Stomach (tissue), 8 donors: ENCODE measurements at regions not wholly inside any gene's neighbourhood (a gene's known extent, or its start where the extent isn't known, plus 50 kb on each side); places are given as distances from the start of the nearest gene placed in this dataset.

Experiments used
- DNase-seq, 2 donors: peaks; one replicate each; pipeline versions ENCODE4 v3.0.0 to v3.0.0-alpha.2; 2013 to 2019
- H3K27ac ChIP-seq, 5 donors: fragments of 200-600 bp in 4 of 5; sonication (generic) in 4 of 5; one replicate each; pipeline ENCODE4 v1.5.1; 2013 to 2019; ENCODE audit warnings: mild to moderate bottlenecking in 1 of 5, moderate library complexity in 1 of 5
- H3K27me3 ChIP-seq, 3 donors: fragments of 200-600 bp; sonication (generic); one replicate each; pipeline ENCODE4 v1.5.1; 2017 to 2019; ENCODE audit warnings: mixed run types in 1 of 3
- H3K36me3 ChIP-seq, 4 donors: fragments of 200-600 bp; sonication (generic); 1 replicate in 3 of 4; 2 replicates in 1 of 4; pipeline ENCODE4 v1.5.1; 2016 to 2019
- H3K4me1 ChIP-seq, 4 donors: fragments of 200-600 bp; sonication (generic); one replicate each; pipeline ENCODE4 v1.5.1; 2016 to 2019
- H3K4me3 ChIP-seq, 4 donors: fragments of 200-600 bp; sonication (generic) in 3 of 4; one replicate each; pipeline ENCODE4 v1.5.1; 2016 to 2019; ENCODE audit warnings: mild to moderate bottlenecking in 1 of 4
- H3K9me3 ChIP-seq, 4 donors: fragments of 200-600 bp; sonication (generic); one replicate each; pipeline ENCODE4 v1.5.1; 2016 to 2019
- EP300 ChIP-seq: sonication (generic); formaldehyde crosslinking; IDR thresholded peaks from one replicate; pipeline ENCODE4 v1.6.1; 2017; ENCODE audit warnings: antibody characterized with exemption
- POLR2A ChIP-seq, 4 donors: fragments of 450-650 bp; IDR thresholded peaks; one replicate each; pipeline ENCODE4 v1.6.1; 2016; ENCODE audit warnings: antibody characterized with exemption in 4 of 4, control low read depth in 2 of 4, mild to moderate bottlenecking in 1 of 4, moderate library complexity in 1 of 4
- POLR2AphosphoS5 ChIP-seq, 3 donors: sonication (generic); formaldehyde crosslinking; IDR thresholded peaks; one replicate each; pipeline ENCODE4 v1.6.1; 2016; ENCODE audit warnings: antibody characterized with exemption in 3 of 3
- WGBS, 5 donors: extraction: QIAGEN DNeasy Blood & Tissue Kit in 3 of 5; methylation state at CpG; one replicate each; pipeline versions ENCODE4 v1.1.5 to v1.1.7; 2013 to 2018; 5-methylcytosine and 5-hydroxymethylcytosine counted together
- intact Hi-C: fragments of 100-400 bp; cut with DNase I; formaldehyde crosslinking; loops from one replicate; pipeline ENCODE4 v1.15.1; 2023; ENCODE audit warnings: low total_unique reads
- TF ChIP-seq, protein P1 (sequence below), 7 experiments: fragments of 450-650 bp in 4 of 7; fragments of 200-600 bp in 3 of 7; sonication (generic) in 3 of 7; IDR thresholded peaks; one replicate each; pipeline ENCODE4 v1.5.1; 2016 to 2019; ENCODE audit warnings: antibody characterized with exemption in 7 of 7, control low read depth in 2 of 7, mild to moderate bottlenecking in 1 of 7
- donor health status: healthy with polysubstance abuse.
- donor health status: Bipolar disorder and iron deficiency.
- donor health status: healthy.

- no peaks in the 10 kb centered on the region for H3K9me3 ChIP-seq
- no peak overlapping the region for H3K27ac ChIP-seq
- no peak for DNase-seq
- no peak overlapping the region for H3K4me3 ChIP-seq
- WGBS, 5 donors = 71 to 86% (median 83%) methylated on average over 6 to 9 of the region's 9 CpGs
- no peaks in the 10 kb centered on the region for H3K36me3 ChIP-seq
- H3K4me1 ChIP-seq = peaks cover 0 to under 1% (median 0%) of the 10 kb centered on the region in 4 donors
- TF ChIP-seq, protein P1, sequence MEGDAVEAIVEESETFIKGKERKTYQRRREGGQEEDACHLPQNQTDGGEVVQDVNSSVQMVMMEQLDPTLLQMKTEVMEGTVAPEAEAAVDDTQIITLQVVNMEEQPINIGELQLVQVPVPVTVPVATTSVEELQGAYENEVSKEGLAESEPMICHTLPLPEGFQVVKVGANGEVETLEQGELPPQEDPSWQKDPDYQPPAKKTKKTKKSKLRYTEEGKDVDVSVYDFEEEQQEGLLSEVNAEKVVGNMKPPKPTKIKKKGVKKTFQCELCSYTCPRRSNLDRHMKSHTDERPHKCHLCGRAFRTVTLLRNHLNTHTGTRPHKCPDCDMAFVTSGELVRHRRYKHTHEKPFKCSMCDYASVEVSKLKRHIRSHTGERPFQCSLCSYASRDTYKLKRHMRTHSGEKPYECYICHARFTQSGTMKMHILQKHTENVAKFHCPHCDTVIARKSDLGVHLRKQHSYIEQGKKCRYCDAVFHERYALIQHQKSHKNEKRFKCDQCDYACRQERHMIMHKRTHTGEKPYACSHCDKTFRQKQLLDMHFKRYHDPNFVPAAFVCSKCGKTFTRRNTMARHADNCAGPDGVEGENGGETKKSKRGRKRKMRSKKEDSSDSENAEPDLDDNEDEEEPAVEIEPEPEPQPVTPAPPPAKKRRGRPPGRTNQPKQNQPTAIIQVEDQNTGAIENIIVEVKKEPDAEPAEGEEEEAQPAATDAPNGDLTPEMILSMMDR (IDR thresholded peaks at IDR 0.05) = no peak
- TF ChIP-seq POLR2AphosphoS5 (IDR thresholded peaks at IDR 0.05) (no peak), EP300 (no peak), POLR2A (IDR thresholded peaks at IDR 0.05) (no peak)
- peaks cover 0 to 3% (median 0%) of the 10 kb centered on the region in 3 donors for H3K27me3 ChIP-seq
- intact Hi-C loops = no loop called here
These were observed 247.1 kb upstream of the SHH start for GRCh38 chr7:156059369-156059768.

DNA sequence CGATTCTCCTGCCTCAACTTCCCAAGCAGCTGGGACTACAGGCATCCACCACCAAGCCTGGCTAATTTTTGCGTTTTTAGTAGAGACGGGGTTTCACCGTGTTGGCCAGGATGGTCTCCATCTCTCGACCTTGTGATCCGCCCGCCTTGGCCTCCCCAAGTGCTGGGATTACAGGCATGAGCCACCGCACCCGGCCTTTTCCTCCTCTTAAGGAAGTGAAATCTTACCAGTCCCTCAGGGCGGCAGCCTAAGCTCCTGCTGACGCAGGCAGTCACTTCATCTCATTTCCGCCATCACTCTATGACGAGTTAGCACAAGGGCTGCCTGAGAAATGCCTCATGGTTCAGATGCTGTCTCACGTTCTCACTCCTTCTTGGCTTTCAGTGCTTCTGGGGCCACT is 246.0 kb upstream of the SHH start:
- H3K4me1 ChIP-seq = no peaks in the 10 kb centered on the region
- no peaks in the 10 kb centered on the region for H3K36me3 ChIP-seq
- no peak overlapping the region for H3K27ac ChIP-seq
- no peak for DNase-seq
- H3K4me3 ChIP-seq = no peak overlapping the region
- H3K9me3 ChIP-seq = no peaks in the 10 kb centered on the region
- TF ChIP-seq EP300 (no peak), POLR2AphosphoS5 (IDR thresholded peaks at IDR 0.05) (no peak), POLR2A (IDR thresholded peaks at IDR 0.05) (no peak)
- TF ChIP-seq, protein P1 (IDR thresholded peaks at IDR 0.05) = no peak
- intact Hi-C loops = no loop called here
- 89 to 96% (median 94%) methylated on average over 14 of the region's 14 CpGs for WGBS, 5 donors
- H3K27me3 ChIP-seq = peaks cover 0 to 3% (median 0%) of the 10 kb centered on the region in 3 donors

DNA sequence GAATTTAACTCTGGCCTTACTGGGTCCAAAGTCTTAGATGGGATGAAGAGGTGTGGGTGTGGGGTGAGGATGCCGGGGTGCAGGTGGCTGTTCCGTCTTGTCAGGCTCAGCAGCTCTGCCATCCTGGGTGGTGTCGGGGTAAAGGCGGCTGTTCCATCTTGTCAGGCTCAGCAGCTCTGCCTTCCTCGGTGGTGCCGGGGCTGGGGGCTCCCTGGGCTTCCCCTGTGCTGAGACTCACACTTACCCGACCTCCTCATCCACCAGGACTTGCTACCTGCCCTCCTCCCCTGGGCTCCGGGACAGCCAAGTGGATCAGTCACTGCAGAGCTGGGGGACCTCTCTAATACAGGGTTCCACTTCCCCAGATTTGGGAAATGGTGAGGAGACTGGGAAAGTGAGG is 244.3 kb upstream of the SHH start:
- WGBS, 5 donors = 83 to 95% (median 90%) methylated on average over 8 of the region's 8 CpGs
- no peak for DNase-seq
- Histone ChIP-seq H3K9me3 (no peaks in the 10 kb centered on the region), H3K4me3 (no peak overlapping the region), H3K27ac (no peak overlapping the region), H3K36me3 (no peaks in the 10 kb centered on the region), H3K4me1 (no peaks in the 10 kb centered on the region), H3K27me3 (peaks cover 0 to 3% (median 0%) of the 10 kb centered on the region in 3 donors)
- intact Hi-C loops = no loop called here
- TF ChIP-seq, protein P1 (IDR thresholded peaks at IDR 0.05) = no peak
- TF ChIP-seq POLR2A (IDR thresholded peaks at IDR 0.05) = no peak
- TF ChIP-seq EP300 = no peak
- TF ChIP-seq POLR2AphosphoS5 (IDR thresholded peaks at IDR 0.05) = no peak

DNA sequence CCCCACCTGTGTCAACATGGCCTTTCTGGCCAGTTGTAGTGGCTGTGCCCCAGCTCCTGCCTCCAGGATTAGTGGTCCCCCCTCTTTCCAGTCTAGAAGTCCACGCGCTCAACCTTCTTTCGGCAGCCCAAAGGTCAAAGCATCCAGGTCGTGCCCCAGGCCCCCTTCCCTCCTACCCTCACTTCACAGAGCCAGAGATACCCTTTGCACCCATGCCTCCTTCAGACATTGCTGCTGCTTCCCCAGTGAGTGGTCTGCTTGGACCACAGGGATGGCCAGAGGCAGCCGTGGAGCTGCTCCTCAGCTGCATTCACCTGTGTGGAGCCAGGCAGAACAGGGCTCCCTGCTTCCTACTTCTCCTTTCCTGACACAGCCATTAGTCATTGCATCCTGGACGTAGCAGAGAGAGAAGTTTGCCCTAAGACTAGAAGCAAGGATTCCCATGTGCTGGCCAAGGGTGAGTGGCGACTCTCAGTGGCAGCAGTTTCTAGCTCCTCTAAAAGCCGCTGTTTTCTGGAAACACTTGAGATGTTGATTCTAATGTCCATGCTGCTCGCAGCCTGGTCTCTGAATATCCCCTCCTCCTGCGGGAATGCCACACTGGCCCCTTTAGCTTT is 243.1 kb upstream of the SHH start:
- peaks cover 0 to 3% (median 0%) of the 10 kb centered on the region in 3 donors for H3K27me3 ChIP-seq
- intact Hi-C loops = no loop called here
- H3K4me1 ChIP-seq = no peaks in the 10 kb centered on the region
- no peaks in the 10 kb centered on the region for H3K9me3 ChIP-seq
- H3K27ac ChIP-seq = no peak overlapping the region
- H3K4me3 ChIP-seq = no peak overlapping the region
- no peak for DNase-seq
- WGBS, 5 donors = 75 to 84% (median 77%) methylated on average over 10 of the region's 10 CpGs
- no peaks in the 10 kb centered on the region for H3K36me3 ChIP-seq
- TF ChIP-seq, protein P1 (IDR thresholded peaks at IDR 0.05) = no peak
- TF ChIP-seq POLR2A (IDR thresholded peaks at IDR 0.05) = no peak
